ENCODE measurements at regions not wholly inside any gene's neighbourhood (a gene's known extent, or its start where the extent isn't known, plus 50 kb on each side); places are given as distances from the start of the nearest gene placed in this dataset.

DNA sequence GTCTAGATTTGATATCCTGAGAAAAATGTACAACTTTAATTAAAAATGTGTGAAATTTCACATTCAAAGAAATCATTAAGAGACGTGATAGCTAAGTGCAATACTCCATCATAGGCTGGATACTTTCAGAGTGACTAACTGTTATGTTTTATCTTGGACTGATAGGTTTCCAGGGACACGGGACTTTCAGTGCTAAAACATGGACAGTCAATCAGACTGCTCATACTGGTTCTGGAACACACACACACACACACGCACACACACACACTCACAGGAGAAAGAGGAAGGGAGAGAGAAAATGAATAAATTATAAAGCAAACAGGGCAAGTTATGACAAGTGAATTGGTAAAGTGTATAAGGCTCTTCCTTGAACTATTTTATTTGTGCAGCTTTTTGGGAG lies 955.9 kb downstream of the SLITRK5 start:
- no peaks in the 10 kb centered on the region for H3K27me3 ChIP-seq (ENCODE audit: control insufficient read depth in 4 of 4, insufficient read depth in 4 of 4, low read length in 3 of 4)
- no peaks in the 10 kb centered on the region for H3K36me3 ChIP-seq (ENCODE audit: control insufficient read depth in 4 of 4, insufficient read depth in 3 of 4, low read depth in 1 of 4, low read length in 3 of 4)
- no peak overlapping the region for H3K27ac ChIP-seq (ENCODE audit: low read depth in 1 of 2, low read length in 2 of 2)
- no peak overlapping the region for H3K9ac ChIP-seq (ENCODE audit: low read depth in 1 of 2, low read length in 2 of 2)
- WGBS: 40% methylated on average over 3 of the region's 3 CpGs
- no peak overlapping the region for H3K4me3 ChIP-seq (ENCODE audit: low read depth in 1 of 3, low read length in 3 of 3)
- DNase-seq (ENCODE audit: low spot score): no peak
- H3K9me3 ChIP-seq (ENCODE audit: control insufficient read depth in 4 of 4, low read length in 3 of 4): peaks cover 0 to 2% (median under 1%) of the 10 kb centered on the region in 4 donors
- no peaks in the 10 kb centered on the region for H3K4me1 ChIP-seq (ENCODE audit: control insufficient read depth in 4 of 4, insufficient read depth in 4 of 4, low read length in 3 of 4)
- TF ChIP-seq TAF1 (conservative IDR thresholded peaks at IDR 0.05) (no peak), SP1 (IDR thresholded peaks at IDR 0.05) (no peak), FOXA2 (IDR thresholded peaks at IDR 0.05) (no peak), RAD21 (IDR thresholded peaks at IDR 0.05) (no peak), NR2F2 (IDR thresholded peaks at IDR 0.05) (no peak), FOXA1 (IDR thresholded peaks at IDR 0.05) (no peak), HNF4G (IDR thresholded peaks at IDR 0.05) (no peak), EGR1 (IDR thresholded peaks at IDR 0.05; ENCODE audit: low read depth in 2 of 2) (no peak), YY1 (IDR thresholded peaks at IDR 0.05) (no peak), JUND (IDR thresholded peaks at IDR 0.05) (no peak), RXRA (IDR thresholded peaks at IDR 0.05) (no peak), GABPA (IDR thresholded peaks at IDR 0.05 in 1 of 2, conservative IDR thresholded peaks at IDR 0.05 in 1 of 2) (no peak), HNF4A (conservative IDR thresholded peaks at IDR 0.05) (no peak)
- TF ChIP-seq, protein P1, sequence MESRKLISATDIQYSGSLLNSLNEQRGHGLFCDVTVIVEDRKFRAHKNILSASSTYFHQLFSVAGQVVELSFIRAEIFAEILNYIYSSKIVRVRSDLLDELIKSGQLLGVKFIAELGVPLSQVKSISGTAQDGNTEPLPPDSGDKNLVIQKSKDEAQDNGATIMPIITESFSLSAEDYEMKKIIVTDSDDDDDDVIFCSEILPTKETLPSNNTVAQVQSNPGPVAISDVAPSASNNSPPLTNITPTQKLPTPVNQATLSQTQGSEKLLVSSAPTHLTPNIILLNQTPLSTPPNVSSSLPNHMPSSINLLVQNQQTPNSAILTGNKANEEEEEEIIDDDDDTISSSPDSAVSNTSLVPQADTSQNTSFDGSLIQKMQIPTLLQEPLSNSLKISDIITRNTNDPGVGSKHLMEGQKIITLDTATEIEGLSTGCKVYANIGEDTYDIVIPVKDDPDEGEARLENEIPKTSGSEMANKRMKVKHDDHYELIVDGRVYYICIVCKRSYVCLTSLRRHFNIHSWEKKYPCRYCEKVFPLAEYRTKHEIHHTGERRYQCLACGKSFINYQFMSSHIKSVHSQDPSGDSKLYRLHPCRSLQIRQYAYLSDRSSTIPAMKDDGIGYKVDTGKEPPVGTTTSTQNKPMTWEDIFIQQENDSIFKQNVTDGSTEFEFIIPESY (IDR thresholded peaks at IDR 0.05): no peak
- TF ChIP-seq, protein P2, sequence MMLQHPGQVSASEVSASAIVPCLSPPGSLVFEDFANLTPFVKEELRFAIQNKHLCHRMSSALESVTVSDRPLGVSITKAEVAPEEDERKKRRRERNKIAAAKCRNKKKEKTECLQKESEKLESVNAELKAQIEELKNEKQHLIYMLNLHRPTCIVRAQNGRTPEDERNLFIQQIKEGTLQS (IDR thresholded peaks at IDR 0.05): no peak
- TF ChIP-seq, protein P3, sequence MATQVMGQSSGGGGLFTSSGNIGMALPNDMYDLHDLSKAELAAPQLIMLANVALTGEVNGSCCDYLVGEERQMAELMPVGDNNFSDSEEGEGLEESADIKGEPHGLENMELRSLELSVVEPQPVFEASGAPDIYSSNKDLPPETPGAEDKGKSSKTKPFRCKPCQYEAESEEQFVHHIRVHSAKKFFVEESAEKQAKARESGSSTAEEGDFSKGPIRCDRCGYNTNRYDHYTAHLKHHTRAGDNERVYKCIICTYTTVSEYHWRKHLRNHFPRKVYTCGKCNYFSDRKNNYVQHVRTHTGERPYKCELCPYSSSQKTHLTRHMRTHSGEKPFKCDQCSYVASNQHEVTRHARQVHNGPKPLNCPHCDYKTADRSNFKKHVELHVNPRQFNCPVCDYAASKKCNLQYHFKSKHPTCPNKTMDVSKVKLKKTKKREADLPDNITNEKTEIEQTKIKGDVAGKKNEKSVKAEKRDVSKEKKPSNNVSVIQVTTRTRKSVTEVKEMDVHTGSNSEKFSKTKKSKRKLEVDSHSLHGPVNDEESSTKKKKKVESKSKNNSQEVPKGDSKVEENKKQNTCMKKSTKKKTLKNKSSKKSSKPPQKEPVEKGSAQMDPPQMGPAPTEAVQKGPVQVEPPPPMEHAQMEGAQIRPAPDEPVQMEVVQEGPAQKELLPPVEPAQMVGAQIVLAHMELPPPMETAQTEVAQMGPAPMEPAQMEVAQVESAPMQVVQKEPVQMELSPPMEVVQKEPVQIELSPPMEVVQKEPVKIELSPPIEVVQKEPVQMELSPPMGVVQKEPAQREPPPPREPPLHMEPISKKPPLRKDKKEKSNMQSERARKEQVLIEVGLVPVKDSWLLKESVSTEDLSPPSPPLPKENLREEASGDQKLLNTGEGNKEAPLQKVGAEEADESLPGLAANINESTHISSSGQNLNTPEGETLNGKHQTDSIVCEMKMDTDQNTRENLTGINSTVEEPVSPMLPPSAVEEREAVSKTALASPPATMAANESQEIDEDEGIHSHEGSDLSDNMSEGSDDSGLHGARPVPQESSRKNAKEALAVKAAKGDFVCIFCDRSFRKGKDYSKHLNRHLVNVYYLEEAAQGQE (IDR thresholded peaks at IDR 0.05): no peak
- TF ChIP-seq, protein P4, sequence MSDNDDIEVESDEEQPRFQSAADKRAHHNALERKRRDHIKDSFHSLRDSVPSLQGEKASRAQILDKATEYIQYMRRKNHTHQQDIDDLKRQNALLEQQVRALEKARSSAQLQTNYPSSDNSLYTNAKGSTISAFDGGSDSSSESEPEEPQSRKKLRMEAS (IDR thresholded peaks at IDR 0.05): no peak
- TF ChIP-seq, protein P5, sequence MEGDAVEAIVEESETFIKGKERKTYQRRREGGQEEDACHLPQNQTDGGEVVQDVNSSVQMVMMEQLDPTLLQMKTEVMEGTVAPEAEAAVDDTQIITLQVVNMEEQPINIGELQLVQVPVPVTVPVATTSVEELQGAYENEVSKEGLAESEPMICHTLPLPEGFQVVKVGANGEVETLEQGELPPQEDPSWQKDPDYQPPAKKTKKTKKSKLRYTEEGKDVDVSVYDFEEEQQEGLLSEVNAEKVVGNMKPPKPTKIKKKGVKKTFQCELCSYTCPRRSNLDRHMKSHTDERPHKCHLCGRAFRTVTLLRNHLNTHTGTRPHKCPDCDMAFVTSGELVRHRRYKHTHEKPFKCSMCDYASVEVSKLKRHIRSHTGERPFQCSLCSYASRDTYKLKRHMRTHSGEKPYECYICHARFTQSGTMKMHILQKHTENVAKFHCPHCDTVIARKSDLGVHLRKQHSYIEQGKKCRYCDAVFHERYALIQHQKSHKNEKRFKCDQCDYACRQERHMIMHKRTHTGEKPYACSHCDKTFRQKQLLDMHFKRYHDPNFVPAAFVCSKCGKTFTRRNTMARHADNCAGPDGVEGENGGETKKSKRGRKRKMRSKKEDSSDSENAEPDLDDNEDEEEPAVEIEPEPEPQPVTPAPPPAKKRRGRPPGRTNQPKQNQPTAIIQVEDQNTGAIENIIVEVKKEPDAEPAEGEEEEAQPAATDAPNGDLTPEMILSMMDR (IDR thresholded peaks at IDR 0.05; ENCODE audit: low read depth, low read length, missing input control): no peak

All from liver (tissue), 8 donors.